Astrocyte (in vitro differentiated cells and primary cell): ENCODE measurements at regions not wholly inside any gene's neighbourhood (a gene's known extent, or its start where the extent isn't known, plus 50 kb on each side); places are given as distances from the start of the nearest gene placed in this dataset.
"Not testable (repeated sequence)": the region's sequence is repeated elsewhere in the genome, so short reads cannot be mapped to it uniquely, and the experiment has no call there.

ENCODE experiments used
- DNase-seq: peaks from one replicate; pipeline ENCODE4 v3.0.0-alpha.2; 2010; ENCODE audit warnings: low read depth
- FAIRE-seq: peaks from 2 replicates; lab custom pipeline; 2011; peaks lifted over from hg19 to GRCh38; lab: Jason Lieb, UNC
- H2AFZ ChIP-seq: 2 replicates; pipeline ENCODE4 v1.6.0; 2012; ENCODE audit warnings: low read depth, low read length, inconsistent platforms
- H3K27ac ChIP-seq: 2 replicates; pipeline ENCODE4 v1.5.1; 2011; ENCODE audit warnings: low read depth, low read length, inconsistent platforms
- H3K27me3 ChIP-seq: 2 replicates; pipeline ENCODE4 v1.6.0; 2011; ENCODE audit warnings: low read length, inconsistent platforms; ENCODE audit not compliant: insufficient read depth
- H3K36me3 ChIP-seq: 2 replicates; pipeline ENCODE4 v1.5.1; 2011; ENCODE audit warnings: low read length, inconsistent platforms; ENCODE audit not compliant: insufficient read depth
- H3K4me1 ChIP-seq: 2 replicates; pipeline ENCODE4 v1.5.1; 2011; ENCODE audit warnings: low read length, inconsistent platforms; ENCODE audit not compliant: insufficient read depth
- H3K4me2 ChIP-seq: 2 replicates; pipeline ENCODE4 v1.6.0; 2012; ENCODE audit warnings: low read length, inconsistent platforms
- H3K4me3 ChIP-seq: 2 replicates; pipeline ENCODE4 v1.5.1; 2011; ENCODE audit warnings: low read depth, mild to moderate bottlenecking, low read length, inconsistent platforms; ENCODE audit not compliant: insufficient read depth
- H3K79me2 ChIP-seq: 2 replicates; pipeline ENCODE4 v1.6.0; 2012; ENCODE audit warnings: mild to moderate bottlenecking, low read length, inconsistent platforms; ENCODE audit not compliant: insufficient read depth
- H3K9ac ChIP-seq: 2 replicates; pipeline ENCODE4 v1.6.0; 2012; ENCODE audit warnings: mild to moderate bottlenecking, low read length, inconsistent platforms
- H3K9me3 ChIP-seq: 2 replicates; pipeline ENCODE4 v1.5.1; 2012; ENCODE audit warnings: low read depth, mild to moderate bottlenecking, low read length, inconsistent platforms; ENCODE audit not compliant: insufficient read depth
- H4K20me1 ChIP-seq: 2 replicates; pipeline ENCODE4 v1.6.0; 2012; ENCODE audit warnings: low read length, inconsistent platforms; ENCODE audit not compliant: insufficient read depth
- H3K27ac Mint-ChIP-seq: one replicate; pipeline ENCODE4 v1.8.0; 2021; ENCODE audit warnings: mild to moderate bottlenecking, mixed read lengths; ENCODE audit not compliant: unreplicated experiment
- H3K27me3 Mint-ChIP-seq: one replicate; pipeline ENCODE4 v1.8.0; 2021; ENCODE audit warnings: low read depth, mixed read lengths; ENCODE audit not compliant: unreplicated experiment
- H3K36me3 Mint-ChIP-seq: one replicate; pipeline ENCODE4 v1.8.0; 2021; ENCODE audit warnings: low read depth, mixed read lengths; ENCODE audit not compliant: unreplicated experiment
- H3K4me1 Mint-ChIP-seq: one replicate; pipeline ENCODE4 v1.8.0; 2021; ENCODE audit warnings: low read depth, mixed read lengths; ENCODE audit not compliant: unreplicated experiment
- H3K4me3 Mint-ChIP-seq: one replicate; pipeline ENCODE4 v1.8.0; 2021; ENCODE audit warnings: mild to moderate bottlenecking, moderate library complexity, mixed read lengths; ENCODE audit not compliant: unreplicated experiment
- H3K9me3 Mint-ChIP-seq: one replicate; pipeline ENCODE4 v1.8.0; 2021; ENCODE audit warnings: mild to moderate bottlenecking, mixed read lengths; ENCODE audit not compliant: unreplicated experiment

DNA sequence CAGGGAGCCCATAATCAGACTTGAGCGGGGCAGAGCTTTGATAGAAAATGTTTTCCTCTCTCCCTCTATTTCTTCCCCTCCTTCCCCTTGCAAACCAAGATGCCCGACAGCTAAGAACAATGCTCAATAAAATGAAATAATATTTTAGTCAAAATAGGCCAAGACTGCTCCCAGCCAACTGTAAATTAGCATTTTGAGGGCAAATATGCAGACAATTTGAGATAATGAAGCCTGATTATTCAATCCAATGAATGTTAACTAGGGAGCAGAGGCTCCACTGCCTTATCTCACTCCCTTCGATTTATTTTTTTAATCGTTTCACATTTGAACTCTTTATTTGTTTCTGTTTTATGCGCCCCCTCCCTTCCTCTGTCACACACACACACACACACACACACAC, 67.8 kb upstream of the PLGLB1 start:
- H3K4me3 Mint-ChIP-seq, H3K4me1 Mint-ChIP-seq, H3K9me3 ChIP-seq, H3K27me3 ChIP-seq, FAIRE-seq, H3K9me3 Mint-ChIP-seq, DNase-seq, H3K27ac ChIP-seq, H3K36me3 ChIP-seq, H2AFZ ChIP-seq, H3K4me1 ChIP-seq, H3K27me3 Mint-ChIP-seq, H3K4me2 ChIP-seq, H3K9ac ChIP-seq, H3K4me3 ChIP-seq, H3K36me3 Mint-ChIP-seq, H3K27ac Mint-ChIP-seq, H4K20me1 ChIP-seq, H3K79me2 ChIP-seq: not testable (repeated sequence)

DNA sequence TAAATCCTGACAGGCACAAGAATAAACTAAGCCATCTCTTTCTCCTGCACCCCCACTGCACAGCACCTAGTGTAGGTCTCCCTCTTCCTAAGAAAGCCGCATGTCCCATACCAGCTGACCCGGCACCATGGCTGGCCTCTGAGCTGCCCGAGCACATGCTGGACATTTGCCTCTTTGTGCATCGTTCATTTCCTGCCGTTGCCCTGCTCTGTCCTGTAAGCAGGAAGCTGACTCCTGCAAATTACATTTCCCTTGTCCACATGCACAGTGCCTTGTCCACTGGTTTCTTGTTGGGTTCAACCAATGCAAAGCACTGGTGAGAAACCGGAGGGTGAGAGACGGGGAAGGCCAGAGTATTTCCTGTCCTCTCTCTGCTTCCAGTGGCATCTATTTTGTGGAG, 71.6 kb upstream of the PLGLB1 start:
- not testable (repeated sequence) for H3K4me3 ChIP-seq, H3K9me3 Mint-ChIP-seq, H3K27ac Mint-ChIP-seq, H3K9me3 ChIP-seq, H3K36me3 Mint-ChIP-seq, H4K20me1 ChIP-seq, H3K4me2 ChIP-seq, H3K27ac ChIP-seq, H3K4me3 Mint-ChIP-seq, H3K4me1 ChIP-seq, H3K9ac ChIP-seq, FAIRE-seq, H3K79me2 ChIP-seq, H3K27me3 ChIP-seq, H3K36me3 ChIP-seq, H3K4me1 Mint-ChIP-seq, H3K27me3 Mint-ChIP-seq, H2AFZ ChIP-seq, DNase-seq

- H3K4me1 Mint-ChIP-seq, H3K9me3 ChIP-seq, H4K20me1 ChIP-seq, H3K27me3 Mint-ChIP-seq, DNase-seq, H3K4me3 Mint-ChIP-seq, H3K36me3 Mint-ChIP-seq, H3K27me3 ChIP-seq, H3K9ac ChIP-seq, H3K79me2 ChIP-seq, H3K4me2 ChIP-seq, H3K36me3 ChIP-seq, H3K4me1 ChIP-seq, FAIRE-seq, H3K4me3 ChIP-seq, H3K27ac ChIP-seq, H3K27ac Mint-ChIP-seq, H2AFZ ChIP-seq, H3K9me3 Mint-ChIP-seq: not testable (repeated sequence)
Observed at GRCh38 chr2:87093937-87094529, 72.4 kb upstream of the PLGLB1 start.

DNA sequence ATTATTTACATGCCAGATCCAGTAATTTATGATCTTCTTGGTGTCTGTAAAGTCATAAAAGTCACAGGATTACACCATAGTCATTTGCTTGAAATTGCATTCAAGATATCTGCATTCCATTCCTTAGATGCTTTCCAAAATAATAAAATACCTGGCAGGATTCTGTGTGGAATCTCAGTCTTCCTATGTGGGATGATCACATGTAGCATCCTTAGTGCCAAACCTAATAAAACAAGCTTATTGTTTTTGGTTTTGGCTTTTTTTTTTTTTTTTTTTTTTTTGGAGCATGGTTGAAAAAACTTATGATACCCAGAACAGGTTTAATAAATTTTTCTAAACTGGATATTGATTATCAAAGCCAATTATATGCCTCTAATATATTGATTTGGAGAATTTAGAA, 74.2 kb upstream of the PLGLB1 start:
- H3K9ac ChIP-seq, H3K4me2 ChIP-seq, H3K27ac Mint-ChIP-seq, H3K79me2 ChIP-seq, H3K4me1 Mint-ChIP-seq, H3K4me3 Mint-ChIP-seq, H3K4me1 ChIP-seq, H3K9me3 ChIP-seq, H3K27me3 ChIP-seq, FAIRE-seq, H3K27me3 Mint-ChIP-seq, H3K27ac ChIP-seq, DNase-seq, H3K36me3 Mint-ChIP-seq, H3K9me3 Mint-ChIP-seq, H2AFZ ChIP-seq, H3K4me3 ChIP-seq, H3K36me3 ChIP-seq, H4K20me1 ChIP-seq: not testable (repeated sequence)

- not testable (repeated sequence) for H4K20me1 ChIP-seq, H3K4me1 ChIP-seq, H3K4me2 ChIP-seq, H3K27me3 Mint-ChIP-seq, H3K9me3 Mint-ChIP-seq, FAIRE-seq, H3K27ac ChIP-seq, DNase-seq, H3K4me1 Mint-ChIP-seq, H3K36me3 ChIP-seq, H3K4me3 Mint-ChIP-seq, H3K36me3 Mint-ChIP-seq, H3K9me3 ChIP-seq, H3K27me3 ChIP-seq, H3K4me3 ChIP-seq, H3K79me2 ChIP-seq, H3K27ac Mint-ChIP-seq, H2AFZ ChIP-seq, H3K9ac ChIP-seq
Observed at GRCh38 chr2:87128761-87129553, 107.3 kb upstream of the PLGLB1 start.

DNA sequence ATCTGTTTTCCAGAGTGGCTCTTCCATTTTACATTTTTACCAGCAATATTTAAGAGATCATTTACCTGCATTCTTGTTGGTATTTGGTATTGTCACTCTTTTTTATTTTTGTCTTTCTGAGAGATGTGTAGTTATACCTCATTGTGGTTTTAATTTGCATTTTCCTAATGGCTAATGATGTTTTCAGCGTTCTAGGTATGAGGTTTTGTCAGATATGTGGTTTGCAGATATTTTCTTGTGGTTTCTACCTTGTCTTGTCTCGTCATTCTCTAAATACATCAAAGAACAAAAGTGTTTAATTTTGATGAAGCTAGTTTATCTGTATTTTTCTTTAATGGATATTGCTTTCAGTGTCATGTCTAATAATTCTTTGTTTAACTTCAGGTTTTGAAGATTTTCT, 110.9 kb upstream of the PLGLB1 start:
- H3K27me3 Mint-ChIP-seq, H4K20me1 ChIP-seq, H3K27ac ChIP-seq, H3K4me2 ChIP-seq, FAIRE-seq, H3K4me3 Mint-ChIP-seq, H3K79me2 ChIP-seq, H2AFZ ChIP-seq, H3K4me1 ChIP-seq, H3K27ac Mint-ChIP-seq, H3K4me3 ChIP-seq, H3K36me3 Mint-ChIP-seq, H3K4me1 Mint-ChIP-seq, H3K9me3 ChIP-seq, H3K36me3 ChIP-seq, H3K27me3 ChIP-seq, H3K9ac ChIP-seq, DNase-seq, H3K9me3 Mint-ChIP-seq: not testable (repeated sequence)
